NCI-H82 treated with DMSO at 0.1 percent for 48 hours (cell line): ENCODE measurements at regions not wholly inside any gene's neighbourhood (a gene's known extent, or its start where the extent isn't known, plus 50 kb on each side); places are given as distances from the start of the nearest gene placed in this dataset.

Source experiments
- DNase-seq: peaks from one replicate; lab custom pipeline; 2025; ENCODE audit not compliant: unreplicated experiment; lab: John Stamatoyannopoulos, UW

GRCh38 chr4:182019148-182019652, 224.0 kb upstream of the TENM3 start:
- DNase-seq, result no peak

- no peak for DNase-seq
These were observed 220.3 kb upstream of the TENM3 start for GRCh38 chr4:182022909-182023308.

- no peak for DNase-seq
These were observed 219.7 kb upstream of the TENM3 start for GRCh38 chr4:182023469-182023868.

- DNase-seq, result no peak
These were observed 200.3 kb upstream of the TENM3 start for GRCh38 chr4:182042945-182043344.

GRCh38 chr4:182048871-182049270, 194.3 kb upstream of the TENM3 start:
- no peak for DNase-seq

GRCh38 chr4:182056866-182057265, 186.3 kb upstream of the TENM3 start:
- DNase-seq, result no peak

- DNase-seq, result no peak
These were observed 180.7 kb upstream of the TENM3 start for GRCh38 chr4:182062458-182062857.

- DNase-seq, result no peak
These were observed 180.3 kb upstream of the TENM3 start for GRCh38 chr4:182062936-182063335.

- DNase-seq, result no peak
These were observed 179.6 kb upstream of the TENM3 start for GRCh38 chr4:182063651-182064050.

GRCh38 chr4:182065255-182065654, 177.9 kb upstream of the TENM3 start:
- no peak for DNase-seq

GRCh38 chr4:182066037-182066436, 177.2 kb upstream of the TENM3 start:
- no peak for DNase-seq

- DNase-seq, result no peak
These were observed 175.4 kb upstream of the TENM3 start for GRCh38 chr4:182067828-182068227.

GRCh38 chr4:182068920-182069319, 174.3 kb upstream of the TENM3 start:
- DNase-seq, result no peak

- DNase-seq, result no peak
These were observed 169.9 kb upstream of the TENM3 start for GRCh38 chr4:182073278-182073677.

GRCh38 chr4:182074139-182074538, 169.1 kb upstream of the TENM3 start:
- no peak for DNase-seq

GRCh38 chr4:182074810-182075209, 168.4 kb upstream of the TENM3 start:
- DNase-seq, result no peak

GRCh38 chr4:182082910-182083309, 160.3 kb upstream of the TENM3 start:
- DNase-seq, result no peak

GRCh38 chr4:182083671-182084410, 159.4 kb upstream of the TENM3 start:
- DNase-seq, result no peak

GRCh38 chr4:182085051-182085480, 158.1 kb upstream of the TENM3 start:
- DNase-seq, result no peak

- DNase-seq, result no peak
These were observed 153.9 kb upstream of the TENM3 start for GRCh38 chr4:182089326-182089725.

GRCh38 chr4:182090186-182090585, 153.0 kb upstream of the TENM3 start:
- DNase-seq, result no peak

GRCh38 chr4:182091128-182091527, 152.1 kb upstream of the TENM3 start:
- no peak for DNase-seq

- no peak for DNase-seq
These were observed 149.8 kb upstream of the TENM3 start for GRCh38 chr4:182093431-182093831.
